Lung (tissue), 11 donors: ENCODE measurements at regions not wholly inside any gene's neighbourhood (a gene's known extent, or its start where the extent isn't known, plus 50 kb on each side); places are given as distances from the start of the nearest gene placed in this dataset.
"Not testable (repeated sequence)": the region's sequence is repeated elsewhere in the genome, so short reads cannot be mapped to it uniquely, and the experiment has no call there.

Source experiments
- ATAC-seq: fragments of 200-7000 bp; cut with Tn5 transposase; one replicate; pipeline ENCODE4 v1.9.1; 2020; ENCODE audit warnings: moderate number of reproducible peaks; ENCODE audit not compliant: insufficient read depth, low FRiP score
- DNase-seq, 3 donors: peaks; one replicate each; pipeline ENCODE4 v3.0.0-alpha.2; 2013 to 2017
- H3K27ac ChIP-seq, 2 donors: one replicate each; pipeline ENCODE4 v1.5.1; 2013; ENCODE audit warnings: mild to moderate bottlenecking in 2 of 2, moderate library complexity in 2 of 2, control low read depth in 1 of 2, inconsistent platforms in 1 of 2, low read depth in 1 of 2, low read length in 1 of 2
- H3K27me3 ChIP-seq, 3 donors: one replicate each; pipeline ENCODE4 v1.5.1; 2013; ENCODE audit warnings: low read length in 2 of 3; ENCODE audit not compliant: control insufficient read depth in 3 of 3, insufficient read depth in 3 of 3
- H3K36me3 ChIP-seq, 4 donors: one replicate each; pipeline ENCODE4 v1.5.1; 2013; ENCODE audit warnings: low read length in 4 of 4, mild to moderate bottlenecking in 1 of 4, moderate library complexity in 1 of 4; ENCODE audit not compliant: control insufficient read depth in 4 of 4, insufficient read depth in 4 of 4
- H3K4me1 ChIP-seq, 5 donors: one replicate each; pipeline ENCODE4 v1.5.1; 2013; ENCODE audit warnings: low read length in 5 of 5, mild to moderate bottlenecking in 2 of 5, moderate library complexity in 1 of 5; ENCODE audit not compliant: control insufficient read depth in 5 of 5, insufficient read depth in 5 of 5
- H3K4me3 ChIP-seq: one replicate; pipeline ENCODE4 v1.5.1; 2013; ENCODE audit warnings: mild to moderate bottlenecking, control low read depth, moderate library complexity
- H3K9ac ChIP-seq, 2 donors: one replicate each; pipeline ENCODE4 v1.5.1; 2013; ENCODE audit warnings: low read length in 2 of 2, control low read depth in 1 of 2; ENCODE audit not compliant: insufficient read depth in 1 of 2
- H3K9me3 ChIP-seq, 4 donors: one replicate each; pipeline ENCODE4 v1.5.1; 2013; ENCODE audit warnings: low read length in 3 of 4, mild to moderate bottlenecking in 1 of 4, moderate library complexity in 1 of 4; ENCODE audit not compliant: control insufficient read depth in 4 of 4, insufficient read depth in 3 of 4
- WGBS, 2 donors: extraction: QIAGEN DNeasy Blood & Tissue Kit; methylation state at CpG; one replicate each; pipeline ENCODE4 v1.1.7; 2013; 5-methylcytosine and 5-hydroxymethylcytosine counted together
- TF ChIP-seq, protein P1 (sequence below): IDR thresholded peaks from 2 replicates; pipeline ENCODE4 v1.5.1; 2012; ENCODE audit warnings: mild to moderate bottlenecking; ENCODE audit errors: control extremely low read depth, extremely low read depth
- donor health status: control.
- donor health status: control.
- donor health status: Bipolar disorder and iron deficiency.
- donor health status: healthy.
- donor health status: DM: yes; HTN: yes; CAD: no.

GRCh38 chr2:128513961-128514283 lies 195.3 kb upstream of the HS6ST1 start:
- ATAC-seq (no peak), DNase-seq (no peak)
- peaks cover 0 to 13% (median 0%) of the 10 kb centered on the region in 5 donors for H3K4me1 ChIP-seq
- no peak overlapping the region for H3K4me3 ChIP-seq
- no peaks in the 10 kb centered on the region for H3K27me3 ChIP-seq
- H3K27ac ChIP-seq: no peak overlapping the region
- H3K9me3 ChIP-seq: no peaks in the 10 kb centered on the region
- TF ChIP-seq, protein P1, sequence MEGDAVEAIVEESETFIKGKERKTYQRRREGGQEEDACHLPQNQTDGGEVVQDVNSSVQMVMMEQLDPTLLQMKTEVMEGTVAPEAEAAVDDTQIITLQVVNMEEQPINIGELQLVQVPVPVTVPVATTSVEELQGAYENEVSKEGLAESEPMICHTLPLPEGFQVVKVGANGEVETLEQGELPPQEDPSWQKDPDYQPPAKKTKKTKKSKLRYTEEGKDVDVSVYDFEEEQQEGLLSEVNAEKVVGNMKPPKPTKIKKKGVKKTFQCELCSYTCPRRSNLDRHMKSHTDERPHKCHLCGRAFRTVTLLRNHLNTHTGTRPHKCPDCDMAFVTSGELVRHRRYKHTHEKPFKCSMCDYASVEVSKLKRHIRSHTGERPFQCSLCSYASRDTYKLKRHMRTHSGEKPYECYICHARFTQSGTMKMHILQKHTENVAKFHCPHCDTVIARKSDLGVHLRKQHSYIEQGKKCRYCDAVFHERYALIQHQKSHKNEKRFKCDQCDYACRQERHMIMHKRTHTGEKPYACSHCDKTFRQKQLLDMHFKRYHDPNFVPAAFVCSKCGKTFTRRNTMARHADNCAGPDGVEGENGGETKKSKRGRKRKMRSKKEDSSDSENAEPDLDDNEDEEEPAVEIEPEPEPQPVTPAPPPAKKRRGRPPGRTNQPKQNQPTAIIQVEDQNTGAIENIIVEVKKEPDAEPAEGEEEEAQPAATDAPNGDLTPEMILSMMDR: no peak
- no peak overlapping the region for H3K9ac ChIP-seq
- 20 to 52% methylated on average over 3 of the region's 3 CpGs for whole genome bisulfite sequencing, 2 donors
- no peaks in the 10 kb centered on the region for H3K36me3 ChIP-seq

DNA sequence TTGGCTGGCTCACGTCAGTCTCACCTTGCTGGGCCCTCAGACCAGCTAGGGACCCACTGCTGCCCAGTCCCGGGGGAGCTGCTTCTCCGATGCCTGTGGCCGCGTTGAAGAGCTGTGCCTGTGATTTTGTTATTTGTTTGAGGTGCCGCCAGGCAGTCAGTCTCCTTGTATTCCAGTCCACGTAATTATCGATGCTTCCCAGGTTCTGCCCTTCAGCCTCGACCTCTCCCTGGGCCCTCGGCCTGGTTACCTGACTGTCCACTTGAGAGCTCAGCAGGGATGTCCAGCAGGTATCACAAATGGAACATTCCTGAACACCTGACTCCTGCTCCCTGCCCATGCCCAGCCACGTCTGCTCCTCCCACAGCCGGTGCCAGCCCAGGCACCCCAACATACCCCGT lies 195.9 kb upstream of the HS6ST1 start:
- Histone ChIP-seq H3K9me3 (no peaks in the 10 kb centered on the region), H3K4me3 (no peak overlapping the region), H3K9ac (no peak overlapping the region), H3K4me1 (peaks cover 0 to 13% (median 0%) of the 10 kb centered on the region in 5 donors), H3K36me3 (no peaks in the 10 kb centered on the region), H3K27ac (no peak overlapping the region), H3K27me3 (no peaks in the 10 kb centered on the region)
- TF ChIP-seq, protein P1: no peak
- WGBS, 2 donors: 93 to 95% methylated on average over 13 of the region's 13 CpGs
- ATAC-seq (no peak), DNase-seq (no peak)

- TF ChIP-seq, protein P1: no peak
- peaks cover 0 to 13% (median 3%) of the 10 kb centered on the region in 5 donors for H3K4me1 ChIP-seq
- H3K27ac ChIP-seq: no peak overlapping the region
- H3K27me3 ChIP-seq: no peaks in the 10 kb centered on the region
- ATAC-seq (no peak), DNase-seq (no peak)
- no peaks in the 10 kb centered on the region for H3K36me3 ChIP-seq
- WGBS, 2 donors: 83 to 91% methylated on average over 7 of the region's 7 CpGs
- H3K9ac ChIP-seq: no peak overlapping the region
- H3K4me3 ChIP-seq: no peak overlapping the region
- no peaks in the 10 kb centered on the region for H3K9me3 ChIP-seq
These were observed 198.3 kb upstream of the HS6ST1 start for GRCh38 chr2:128516938-128517337.

DNA sequence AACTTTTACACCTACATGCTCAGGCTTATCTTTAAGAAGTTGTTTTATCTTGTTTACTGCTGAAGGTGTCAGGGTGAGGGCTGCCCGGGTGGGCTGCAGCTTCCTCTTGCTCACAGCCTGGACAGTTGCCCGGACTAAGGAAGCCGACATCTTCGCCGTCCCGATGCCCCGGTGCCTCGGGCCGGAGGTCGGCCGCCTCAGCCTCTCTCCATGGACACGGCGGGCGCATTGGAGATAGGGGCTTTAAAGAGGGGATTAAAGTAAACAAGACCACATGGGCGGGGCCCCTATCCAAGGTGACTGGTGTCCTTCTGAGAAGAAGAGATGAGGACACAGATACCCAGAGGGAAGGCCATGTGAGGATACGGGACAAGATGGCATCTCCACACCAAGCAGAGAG lies 200.4 kb upstream of the HS6ST1 start:
- not testable (repeated sequence) for H3K36me3 ChIP-seq, H3K9me3 ChIP-seq, H3K4me1 ChIP-seq, H3K9ac ChIP-seq, ATAC-seq, H3K27ac ChIP-seq, H3K4me3 ChIP-seq, H3K27me3 ChIP-seq, DNase-seq
- 81 to 91% methylated on average over 16 of the region's 16 CpGs for WGBS, 2 donors
